Activated CD8-positive, alpha-beta T cell treated with anti-CD3 and anti-CD28 coated beads for 36 hours (primary cell): ENCODE measurements at regions not wholly inside any gene's neighbourhood (a gene's known extent, or its start where the extent isn't known, plus 50 kb on each side); places are given as distances from the start of the nearest gene placed in this dataset.

Source experiments
- ATAC-seq: fragments of 200-7000 bp; cut with Tn5 transposase; one replicate; pipeline ENCODE4 v1.10.0; 2021; ENCODE audit warnings: mild to moderate bottlenecking, moderate library complexity
- CTCF ChIA-PET: fragments of 350-600 bp; sonication (Branson Sonifier 250); formaldehyde crosslinking; loops from one replicate; lab custom pipeline; 2021; ENCODE audit warnings: antibody characterized with exemption; lab: Charles Lee
- POLR2A ChIA-PET: fragments of 350-600 bp; sonication (Branson Sonifier 250); formaldehyde crosslinking; loops from one replicate; lab custom pipeline; 2021; ENCODE audit warnings: antibody characterized with exemption; lab: Charles Lee
- DNase-seq: peaks from one replicate; pipeline ENCODE4 v3.0.0-alpha.2; 2020
- H3K27ac Mint-ChIP-seq: one replicate; pipeline ENCODE4 v1.8.0; 2021; ENCODE audit warnings: mild to moderate bottlenecking, mixed read lengths
- H3K27me3 Mint-ChIP-seq: one replicate; pipeline ENCODE4 v1.8.0; 2021; ENCODE audit warnings: mixed read lengths
- H3K36me3 Mint-ChIP-seq: one replicate; pipeline ENCODE4 v1.8.0; 2021; ENCODE audit warnings: low read depth, mixed read lengths
- H3K4me1 Mint-ChIP-seq: one replicate; pipeline ENCODE4 v1.8.0; 2021; ENCODE audit warnings: low read depth, mixed read lengths
- H3K4me3 Mint-ChIP-seq: one replicate; pipeline ENCODE4 v1.8.0; 2021; ENCODE audit warnings: mild to moderate bottlenecking, moderate library complexity, mixed read lengths
- H3K9me3 Mint-ChIP-seq: one replicate; pipeline ENCODE4 v1.8.0; 2021; ENCODE audit warnings: mixed read lengths
- CTCF ChIP-seq: fragments of 200-600 bp; IDR thresholded peaks from one replicate; pipeline ENCODE4 v1.8.0; 2022; ENCODE audit warnings: antibody characterized with exemption, mild to moderate bottlenecking
- intact Hi-C: fragments of 100-400 bp; cut with micrococcal nuclease; formaldehyde crosslinking; loops from one replicate; pipeline ENCODE4 v1.10.0; 2022

GRCh38 chr3:67846166-67846565, 191.8 kb upstream of the SUCLG2 start:
- H3K4me3 Mint-ChIP-seq, result no peak overlapping the region
- ATAC-seq (no peak), DNase-seq (no peak)
- ChIA-PET CTCF (interaction anchor here (0.9 kb wide), 1 partner anchor 56 kb away, joined by 3 read pairs; no protein-coding TSS in a partner anchor), POLR2A (no interaction called here)
- intact Hi-C loops, result no loop called here
- H3K4me1 Mint-ChIP-seq, result no peaks in the 10 kb centered on the region
- H3K9me3 Mint-ChIP-seq, result no peaks in the 10 kb centered on the region
- TF ChIP-seq CTCF, result no peak
- no peak overlapping the region for H3K27ac Mint-ChIP-seq
- H3K36me3 Mint-ChIP-seq, result no peaks in the 10 kb centered on the region
- no peaks in the 10 kb centered on the region for H3K27me3 Mint-ChIP-seq

GRCh38 chr3:67832817-67833216, 178.4 kb upstream of the SUCLG2 start:
- no peak for ATAC-seq
- no peak overlapping the region for H3K4me3 Mint-ChIP-seq

GRCh38 chr3:67831262-67831661, 176.8 kb upstream of the SUCLG2 start:
- intact Hi-C loops, result no loop called here
- POLR2A ChIA-PET, result interaction anchor here (1.1 kb wide), 1 partner anchor 452 kb away, joined by 3 read pairs; no protein-coding TSS in a partner anchor
- CTCF ChIA-PET, result no interaction called here
- Mint-ChIP-seq H3K36me3 (peaks cover 6% of the 10 kb centered on the region), H3K4me1 (no peaks in the 10 kb centered on the region), H3K9me3 (peaks cover 19% of the 10 kb centered on the region), H3K27ac (no peak overlapping the region), H3K27me3 (no peaks in the 10 kb centered on the region), H3K4me3 (no peak overlapping the region)
- DNase-seq (no peak), ATAC-seq (no peak)
- TF ChIP-seq CTCF, result no peak

More at GRCh38 chr3:67832817-67833216, 178.4 kb upstream of the SUCLG2 start:
- Mint-ChIP-seq H3K36me3 (peaks cover 6% of the 10 kb centered on the region), H3K27ac (no peak overlapping the region), H3K27me3 (no peaks in the 10 kb centered on the region), H3K9me3 (peaks cover 19% of the 10 kb centered on the region), H3K4me1 (no peaks in the 10 kb centered on the region)
- ChIA-PET POLR2A (no interaction called here), CTCF (no interaction called here)
- TF ChIP-seq CTCF, result no peak
- no peak for DNase-seq
- intact Hi-C loops, result no loop called here

DNA sequence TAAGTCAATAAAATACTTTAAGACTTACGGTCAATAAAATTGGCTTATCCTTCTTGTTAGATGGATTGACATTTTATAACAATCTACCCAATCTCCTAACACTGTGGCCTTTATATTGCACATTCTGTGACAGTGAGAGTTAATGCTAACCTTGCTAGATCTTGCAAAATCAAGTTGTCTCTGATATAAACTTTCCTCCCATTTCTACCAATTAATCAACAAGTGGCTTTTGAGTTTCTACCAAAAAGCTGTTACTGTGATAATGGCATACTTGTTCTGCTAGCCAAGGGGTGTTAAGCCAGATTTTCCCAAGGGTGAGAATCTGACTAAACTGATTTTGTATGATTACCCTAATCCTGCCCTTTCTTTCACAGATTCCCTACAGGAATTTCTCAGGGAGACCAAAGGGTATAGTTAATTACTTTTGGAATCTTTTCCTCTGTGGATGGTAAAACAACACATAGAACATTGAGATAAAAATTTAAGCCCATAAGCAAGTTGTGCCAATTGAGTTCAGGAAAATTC, 174.1 kb upstream of the SUCLG2 start:
- DNase-seq (no peak), ATAC-seq (no peak)
- intact Hi-C loops, result no loop called here
- Mint-ChIP-seq H3K9me3 (peaks cover 10% of the 10 kb centered on the region), H3K27ac (no peak overlapping the region), H3K4me1 (no peaks in the 10 kb centered on the region), H3K4me3 (no peak overlapping the region), H3K36me3 (peaks cover 6% of the 10 kb centered on the region), H3K27me3 (no peaks in the 10 kb centered on the region)
- POLR2A ChIA-PET, result no interaction called here
- CTCF ChIA-PET, result no interaction called here
- no peak for TF ChIP-seq CTCF

GRCh38 chr3:67821135-67821534, 166.7 kb upstream of the SUCLG2 start:
- H3K9me3 Mint-ChIP-seq, result peaks cover 2% of the 10 kb centered on the region
- ATAC-seq (no peak), DNase-seq (no peak)
- no peaks in the 10 kb centered on the region for H3K4me1 Mint-ChIP-seq
- H3K36me3 Mint-ChIP-seq, result no peaks in the 10 kb centered on the region
- intact Hi-C loops, result no loop called here
- CTCF ChIA-PET, result no interaction called here
- no peak for TF ChIP-seq CTCF
- no peaks in the 10 kb centered on the region for H3K27me3 Mint-ChIP-seq
- H3K27ac Mint-ChIP-seq, result no peak overlapping the region
- POLR2A ChIA-PET, result no interaction called here
- H3K4me3 Mint-ChIP-seq, result no peak overlapping the region
